Activated B cell treated with CpG ODN at 0.5 μM for 24 hours (primary cell): ENCODE measurements at regions not wholly inside any gene's neighbourhood (a gene's known extent, or its start where the extent isn't known, plus 50 kb on each side); places are given as distances from the start of the nearest gene placed in this dataset.

Experiments used
- ATAC-seq: fragments of 200-7000 bp; cut with Tn5 transposase; one replicate; pipeline ENCODE4 v1.10.0; 2021; ENCODE audit warnings: low read depth, mild to moderate bottlenecking, moderate library complexity
- CTCF ChIA-PET: fragments of 350-600 bp; sonication (Branson Sonifier 250); formaldehyde crosslinking; loops from one replicate; lab custom pipeline; 2021; ENCODE audit warnings: antibody characterized with exemption; lab: Charles Lee
- POLR2A ChIA-PET: fragments of 350-600 bp; sonication (Branson Sonifier 250); formaldehyde crosslinking; loops from one replicate; lab custom pipeline; 2021; ENCODE audit warnings: antibody characterized with exemption; lab: Charles Lee
- DNase-seq: peaks from one replicate; pipeline ENCODE4 v3.0.0; 2022
- H3K27ac Mint-ChIP-seq: one replicate; pipeline ENCODE4 v1.8.0; 2020; ENCODE audit warnings: mixed read lengths
- H3K27me3 Mint-ChIP-seq: one replicate; pipeline ENCODE4 v1.8.0; 2021; ENCODE audit warnings: mixed read lengths
- H3K36me3 Mint-ChIP-seq: one replicate; pipeline ENCODE4 v1.8.0; 2021; ENCODE audit warnings: low read depth, mixed read lengths
- H3K4me1 Mint-ChIP-seq: one replicate; pipeline ENCODE4 v1.8.0; 2021; ENCODE audit warnings: mixed read lengths
- H3K4me3 Mint-ChIP-seq: one replicate; pipeline ENCODE4 v1.8.0; 2020; ENCODE audit warnings: mild to moderate bottlenecking, mixed read lengths
- H3K9me3 Mint-ChIP-seq: one replicate; pipeline ENCODE4 v1.8.0; 2020; ENCODE audit warnings: mixed read lengths
- CTCF ChIP-seq: fragments of 200-600 bp; IDR thresholded peaks from one replicate; pipeline ENCODE4 v1.8.0; 2022; ENCODE audit warnings: antibody characterized with exemption, mild to moderate bottlenecking
- intact Hi-C: fragments of 100-400 bp; cut with micrococcal nuclease; formaldehyde crosslinking; loops from one replicate; pipeline ENCODE4 v1.15.1; 2024

- H3K4me3 Mint-ChIP-seq, result no peak overlapping the region
- DNase-seq (no peak), ATAC-seq (no peak)
- peaks cover 7% of the 10 kb centered on the region for H3K9me3 Mint-ChIP-seq
- no peaks in the 10 kb centered on the region for H3K27me3 Mint-ChIP-seq
- ChIA-PET CTCF (no interaction called here), POLR2A (no interaction called here)
- intact Hi-C loops, result no loop called here
- no peak overlapping the region for H3K27ac Mint-ChIP-seq
- no peaks in the 10 kb centered on the region for H3K4me1 Mint-ChIP-seq
- no peak for TF ChIP-seq CTCF
- no peaks in the 10 kb centered on the region for H3K36me3 Mint-ChIP-seq
These were observed 325.9 kb upstream of the DAB2 start for GRCh38 chr5:39750661-39751060.

- no peaks in the 10 kb centered on the region for H3K4me1 Mint-ChIP-seq
- no peaks in the 10 kb centered on the region for H3K36me3 Mint-ChIP-seq
- H3K4me3 Mint-ChIP-seq, result no peak overlapping the region
- H3K27me3 Mint-ChIP-seq, result peaks cover 2% of the 10 kb centered on the region
- no peak overlapping the region for H3K27ac Mint-ChIP-seq
- no peak for ATAC-seq
- no peaks in the 10 kb centered on the region for H3K9me3 Mint-ChIP-seq
- ChIA-PET POLR2A (no interaction called here), CTCF (no interaction called here)
- no peak for DNase-seq
- intact Hi-C loops, result no loop called here
- TF ChIP-seq CTCF, result no peak
These were observed 318.1 kb upstream of the DAB2 start for GRCh38 chr5:39742916-39743315.

DNA sequence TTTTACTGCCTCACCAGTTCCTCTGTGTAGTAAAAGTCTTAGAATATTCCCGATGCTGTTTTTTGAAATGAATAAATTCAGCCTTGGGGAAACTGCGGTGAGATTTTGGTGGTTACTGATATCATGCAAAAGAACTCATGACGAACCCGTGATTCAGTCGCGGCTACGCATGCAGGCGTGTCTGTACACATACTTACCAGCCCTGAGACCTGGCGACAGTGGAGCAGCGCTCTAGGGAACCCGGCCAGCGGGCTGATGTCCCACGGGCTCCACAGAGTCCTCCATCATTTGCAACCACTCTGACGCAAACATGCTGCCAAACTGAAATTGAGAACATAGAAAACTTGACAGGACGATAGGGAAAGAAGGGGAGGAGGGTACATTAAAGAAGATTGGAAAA, 315.6 kb upstream of the DAB2 start:
- no peaks in the 10 kb centered on the region for H3K9me3 Mint-ChIP-seq
- DNase-seq, result no peak
- no peaks in the 10 kb centered on the region for H3K4me1 Mint-ChIP-seq
- ChIA-PET CTCF (no interaction called here), POLR2A (no interaction called here)
- no peak for ATAC-seq
- no peak overlapping the region for H3K27ac Mint-ChIP-seq
- no peak overlapping the region for H3K4me3 Mint-ChIP-seq
- TF ChIP-seq CTCF, result no peak
- peaks cover 2% of the 10 kb centered on the region for H3K27me3 Mint-ChIP-seq
- intact Hi-C loops, result no loop called here
- H3K36me3 Mint-ChIP-seq, result no peaks in the 10 kb centered on the region

DNA sequence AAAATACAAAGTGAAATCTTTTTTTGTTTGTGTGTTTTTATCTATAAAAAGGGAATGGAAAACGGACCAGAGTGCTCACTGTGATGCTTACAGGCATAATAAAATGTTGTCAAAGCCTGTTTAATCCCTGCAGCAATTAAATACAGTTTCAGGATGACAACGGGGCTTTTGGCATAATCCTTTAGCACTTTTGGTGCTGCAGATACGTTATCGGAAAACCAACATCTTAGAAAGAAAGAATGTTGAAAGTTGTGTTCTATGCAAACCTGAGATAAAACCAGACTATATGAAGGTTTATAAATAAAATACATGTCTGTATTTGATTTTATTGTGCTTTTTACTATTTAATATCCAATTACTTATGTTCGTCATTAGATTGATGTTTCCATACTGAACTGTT, 307.4 kb upstream of the DAB2 start:
- Mint-ChIP-seq H3K4me1 (no peaks in the 10 kb centered on the region), H3K27ac (no peak overlapping the region), H3K4me3 (no peak overlapping the region), H3K27me3 (no peaks in the 10 kb centered on the region), H3K9me3 (no peaks in the 10 kb centered on the region), H3K36me3 (no peaks in the 10 kb centered on the region)
- ATAC-seq (no peak), DNase-seq (no peak)
- TF ChIP-seq CTCF, result no peak
- intact Hi-C loops, result no loop called here
- ChIA-PET CTCF (no interaction called here), POLR2A (no interaction called here)

- DNase-seq, result no peak
- no peak for TF ChIP-seq CTCF
- Mint-ChIP-seq H3K4me3 (no peak overlapping the region), H3K9me3 (no peaks in the 10 kb centered on the region), H3K27ac (no peak overlapping the region), H3K4me1 (no peaks in the 10 kb centered on the region), H3K27me3 (no peaks in the 10 kb centered on the region), H3K36me3 (no peaks in the 10 kb centered on the region)
- POLR2A ChIA-PET, result no interaction called here
- ATAC-seq, result no peak
- intact Hi-C loops, result no loop called here
- CTCF ChIA-PET, result no interaction called here
These were observed 305.9 kb upstream of the DAB2 start for GRCh38 chr5:39730699-39731098.
